HG02763 (cell line): ENCODE measurements at regions not wholly inside any gene's neighbourhood (a gene's known extent, or its start where the extent isn't known, plus 50 kb on each side); places are given as distances from the start of the nearest gene placed in this dataset.
A peak's percentile ranks its signal among the peaks of the same experiment; 100 is the strongest.

Experiments used
- ATAC-seq: cut with Tn5 transposase; IDR thresholded peaks from one replicate; pipeline ENCODE4 v1.9.1; 2021; ENCODE audit warnings: mild to moderate bottlenecking, moderate library complexity; ENCODE audit not compliant: unreplicated experiment

- peak; percentile 56 for ATAC-seq
These were observed 1025.8 kb upstream of the CNTNAP5 start for GRCh38 chr2:122999258-122999657.

DNA sequence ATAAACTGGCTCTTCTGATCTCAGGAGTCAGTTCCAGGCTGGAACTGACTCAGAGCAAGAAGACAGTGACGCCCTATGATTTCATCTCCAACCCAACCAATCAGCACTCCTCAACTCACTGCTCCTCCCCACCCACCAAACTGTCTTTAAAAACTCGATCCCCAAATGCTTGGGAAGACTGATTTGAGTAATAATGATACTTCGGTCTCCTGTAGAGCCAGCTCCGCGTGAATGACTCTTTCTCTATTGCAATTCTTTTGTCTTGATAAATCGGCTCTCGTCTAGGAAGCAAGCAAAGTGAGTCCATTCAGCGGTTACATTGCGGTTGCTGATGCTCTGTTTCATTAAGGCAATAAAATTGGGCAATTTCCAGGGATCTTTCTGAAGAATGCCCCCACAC, 1025.3 kb upstream of the CNTNAP5 start:
- no peak for ATAC-seq

DNA sequence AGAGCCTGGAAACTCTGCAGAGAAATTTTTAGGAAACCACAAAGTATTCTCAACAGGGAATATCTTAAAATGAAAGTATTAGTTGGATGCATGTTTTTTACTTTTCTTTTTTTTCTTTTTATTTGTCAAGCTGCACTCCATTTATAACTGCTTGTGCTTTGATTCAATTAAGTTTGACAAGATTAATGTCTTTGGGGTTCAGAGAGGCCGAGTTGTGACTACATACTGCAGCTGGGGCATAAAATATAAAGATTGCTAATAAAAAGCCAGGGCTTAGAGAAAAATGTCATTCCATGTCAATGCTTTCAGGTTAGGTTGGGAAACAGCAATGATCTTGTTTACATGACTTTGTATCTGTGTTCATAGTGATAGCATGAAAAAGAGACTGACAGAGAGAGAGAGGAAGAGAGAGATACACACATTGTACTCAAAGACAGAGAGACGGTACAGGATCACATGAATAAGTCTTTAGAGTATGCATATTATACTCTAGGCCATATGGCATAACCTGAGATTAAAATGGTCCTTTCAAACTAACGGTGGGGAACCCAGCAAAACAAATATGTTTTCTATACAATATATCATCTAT, 1022.3 kb upstream of the CNTNAP5 start:
- ATAC-seq: no peak

GRCh38 chr2:123015186-123015585, 1009.9 kb upstream of the CNTNAP5 start:
- ATAC-seq: no peak

GRCh38 chr2:123035541-123035940, 989.5 kb upstream of the CNTNAP5 start:
- no peak for ATAC-seq

DNA sequence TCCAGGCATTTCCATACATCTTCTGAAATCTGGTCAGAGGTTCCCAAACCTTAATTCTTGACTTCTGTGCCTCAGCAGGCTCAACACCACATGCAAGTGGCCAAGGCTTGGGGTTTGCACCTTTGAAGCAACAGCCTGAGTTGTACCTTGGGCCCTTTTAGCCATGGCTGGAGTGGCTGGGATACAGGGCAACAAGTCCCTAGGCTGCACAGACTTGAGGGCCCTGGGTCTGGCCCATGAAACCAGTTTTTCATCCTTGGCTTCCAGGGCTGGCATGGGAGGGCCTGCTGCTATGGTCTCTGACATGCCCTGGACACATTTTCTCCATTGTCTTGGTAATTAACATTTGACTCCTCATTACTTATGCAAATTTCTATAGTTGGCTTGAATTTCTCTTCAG, 988.8 kb upstream of the CNTNAP5 start:
- no peak for ATAC-seq

GRCh38 chr2:123040506-123040905, 984.6 kb upstream of the CNTNAP5 start:
- ATAC-seq: no peak

GRCh38 chr2:123043458-123043857, 981.6 kb upstream of the CNTNAP5 start:
- no peak for ATAC-seq

- ATAC-seq: no peak
These were observed 979.4 kb upstream of the CNTNAP5 start for GRCh38 chr2:123045713-123046112.

- ATAC-seq: no peak
These were observed 977.9 kb upstream of the CNTNAP5 start for GRCh38 chr2:123047186-123047585.

GRCh38 chr2:123051136-123051535, 974.0 kb upstream of the CNTNAP5 start:
- no peak for ATAC-seq

- no peak for ATAC-seq
These were observed 963.6 kb upstream of the CNTNAP5 start for GRCh38 chr2:123061534-123061933.

DNA sequence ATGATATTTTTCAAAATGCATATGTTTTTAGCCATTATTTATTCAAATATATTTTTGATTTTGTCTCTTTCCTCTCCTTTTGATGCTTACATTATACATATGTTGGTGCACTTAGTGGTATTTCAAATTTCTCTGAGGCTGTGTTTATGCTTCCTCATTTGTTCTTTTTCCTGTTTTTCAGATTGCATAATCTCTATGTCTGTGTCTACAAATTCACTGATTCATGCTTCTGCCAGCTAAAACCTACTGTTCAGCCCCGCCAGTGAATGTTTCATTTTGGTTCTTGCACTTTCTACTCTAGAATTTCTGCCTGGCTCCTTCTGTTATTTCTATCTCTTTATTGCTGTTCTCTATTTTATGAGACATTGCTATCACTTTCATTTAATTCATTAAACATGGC, 951.7 kb upstream of the CNTNAP5 start:
- ATAC-seq: no peak

GRCh38 chr2:123073956-123074355, 951.1 kb upstream of the CNTNAP5 start:
- ATAC-seq: no peak

- ATAC-seq: no peak
These were observed 948.0 kb upstream of the CNTNAP5 start for GRCh38 chr2:123077101-123077500.

DNA sequence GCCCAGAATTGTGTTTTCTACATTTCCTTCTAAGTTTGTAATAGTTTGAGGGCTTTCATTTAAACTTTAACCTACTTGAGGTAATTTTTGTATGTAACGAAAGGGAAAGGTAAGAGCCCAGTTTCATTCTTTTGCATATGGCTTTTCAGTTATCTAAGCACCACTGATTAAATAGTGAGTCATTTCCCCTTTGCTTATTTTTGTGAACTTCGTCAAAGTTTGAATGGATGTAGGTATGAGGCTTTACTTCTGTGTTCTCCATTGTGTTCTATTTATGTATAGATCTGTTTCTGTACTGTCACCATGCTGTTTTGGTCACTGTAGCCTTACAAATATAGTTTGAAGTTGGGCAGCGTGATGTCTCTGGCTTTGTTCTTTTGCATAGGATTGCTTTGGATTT, 944.8 kb upstream of the CNTNAP5 start:
- peak; percentile 50 for ATAC-seq

GRCh38 chr2:123085484-123085883, 939.6 kb upstream of the CNTNAP5 start:
- ATAC-seq: no peak

DNA sequence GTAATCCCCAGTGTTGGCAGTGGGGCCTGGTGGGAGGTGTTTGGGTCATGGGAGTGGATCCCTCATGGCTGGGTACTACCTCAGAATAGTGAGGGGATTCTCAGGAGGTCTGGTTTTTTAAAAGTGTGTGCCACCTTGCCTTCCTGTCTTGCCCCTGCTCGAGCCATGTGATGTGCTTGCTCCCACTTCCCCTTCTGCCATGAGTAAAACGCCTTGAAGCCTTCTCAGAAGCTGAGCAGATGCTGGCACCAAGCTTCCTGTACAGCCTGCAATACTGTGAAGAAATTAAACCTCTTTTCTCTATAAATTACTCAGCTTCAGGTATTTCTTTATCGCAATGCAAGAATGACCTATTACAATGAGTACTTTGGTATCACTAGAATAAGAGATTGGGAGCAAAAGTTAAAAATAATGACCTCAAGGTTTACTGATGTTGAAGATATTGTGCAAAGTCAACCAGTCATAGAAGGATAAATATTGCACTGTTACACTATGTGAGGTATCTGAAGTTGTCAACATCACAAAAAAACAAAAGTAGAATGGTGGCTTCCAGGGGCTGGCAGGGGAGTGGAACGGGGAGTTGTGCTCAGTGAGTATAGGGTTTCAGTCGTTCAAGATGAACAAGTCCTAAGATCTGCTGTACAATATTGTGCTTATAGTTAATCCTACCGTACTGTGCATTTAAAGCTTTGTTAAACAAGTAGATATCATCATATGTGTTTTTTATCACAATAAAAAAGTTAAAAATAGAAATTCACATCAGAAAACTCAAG, 938.3 kb upstream of the CNTNAP5 start:
- ATAC-seq: no peak

DNA sequence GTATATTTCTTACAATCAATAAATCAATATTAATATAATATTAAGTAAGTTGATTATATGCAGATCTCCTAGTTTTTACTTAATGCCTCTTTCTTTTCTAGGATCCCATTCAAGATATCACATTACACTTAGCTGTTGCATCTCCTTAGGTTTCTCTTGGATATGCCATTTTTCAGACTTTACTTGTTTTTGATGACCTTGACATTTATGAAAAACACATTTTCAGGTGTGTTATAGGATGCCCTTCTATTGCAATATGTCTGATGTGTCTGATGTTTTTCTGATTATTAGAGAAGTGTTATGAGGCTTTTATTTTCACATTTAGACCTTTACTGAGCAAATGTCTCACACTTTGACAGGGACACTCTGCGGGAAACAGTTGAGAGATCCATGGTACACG, 933.6 kb upstream of the CNTNAP5 start:
- no peak for ATAC-seq

- ATAC-seq: no peak
These were observed 931.9 kb upstream of the CNTNAP5 start for GRCh38 chr2:123093199-123093598.

GRCh38 chr2:123095219-123095835, 929.8 kb upstream of the CNTNAP5 start:
- ATAC-seq: no peak

- ATAC-seq: no peak
These were observed 926.5 kb upstream of the CNTNAP5 start for GRCh38 chr2:123098619-123099018.
